Stimulated activated CD8-positive, alpha-beta memory T cell treated with anti-CD3 and anti-CD28 coated beads, Interleukin-4, amount 100 ng/mL, for 24 hours (primary cell): ENCODE measurements at regions not wholly inside any gene's neighbourhood (a gene's known extent, or its start where the extent isn't known, plus 50 kb on each side); places are given as distances from the start of the nearest gene placed in this dataset.
A peak's percentile ranks its signal among the peaks of the same experiment; 100 is the strongest.
"Not testable (repeated sequence)": the region's sequence is repeated elsewhere in the genome, so short reads cannot be mapped to it uniquely, and the experiment has no call there.

Experiments used
- DNase-seq: peaks from one replicate; pipeline ENCODE4 v3.0.0-alpha.2; 2020; ENCODE audit warnings: low read depth

GRCh38 chr10:87300163-87300562 is 57.4 kb upstream of the NUTM2D start:
- not testable (repeated sequence) for DNase-seq

- DNase-seq, result peak; percentile 7
These were observed 56.0 kb upstream of the NUTM2D start for GRCh38 chr10:87301466-87302115.

GRCh38 chr10:87302132-87302531 is 55.4 kb upstream of the NUTM2D start:
- DNase-seq, result not testable (repeated sequence)

GRCh38 chr10:87303707-87304106 is 53.8 kb upstream of the NUTM2D start:
- not testable (repeated sequence) for DNase-seq

- DNase-seq, result not testable (repeated sequence)
These were observed 50.9 kb upstream of the NUTM2D start for GRCh38 chr10:87306681-87307080.
